Sigmoid colon (tissue), 4 donors: ENCODE measurements at regions not wholly inside any gene's neighbourhood (a gene's known extent, or its start where the extent isn't known, plus 50 kb on each side); places are given as distances from the start of the nearest gene placed in this dataset.

Source experiments
- EP300 ChIP-seq, 4 donors: sonication (generic); formaldehyde crosslinking; IDR thresholded peaks; one replicate each; pipeline ENCODE4 v1.6.1; 2017; ENCODE audit warnings: antibody characterized with exemption in 4 of 4
- POLR2A ChIP-seq, 2 donors: fragments of 450-650 bp; IDR thresholded peaks; one replicate each; pipeline ENCODE4 v1.6.1; 2016; ENCODE audit warnings: antibody characterized with exemption in 2 of 2, mild to moderate bottlenecking in 2 of 2, moderate library complexity in 2 of 2
- POLR2AphosphoS5 ChIP-seq, 4 donors: sonication (generic); formaldehyde crosslinking; IDR thresholded peaks; one replicate each; pipeline ENCODE4 v1.6.1; 2017; ENCODE audit warnings: antibody characterized with exemption in 4 of 4
- TF ChIP-seq, protein P1 (sequence below), 4 experiments: fragments of 450-650 bp in 3 of 4; fragments of 200-600 bp in 1 of 4; IDR thresholded peaks; one replicate each; pipeline ENCODE4 v1.5.1; 2016 to 2019; ENCODE audit warnings: antibody characterized with exemption in 4 of 4, mild to moderate bottlenecking in 3 of 4, moderate library complexity in 2 of 4

GRCh38 chr19:33902395-33902794, 105.7 kb downstream of the KCTD15 start:
- TF ChIP-seq, protein P1, sequence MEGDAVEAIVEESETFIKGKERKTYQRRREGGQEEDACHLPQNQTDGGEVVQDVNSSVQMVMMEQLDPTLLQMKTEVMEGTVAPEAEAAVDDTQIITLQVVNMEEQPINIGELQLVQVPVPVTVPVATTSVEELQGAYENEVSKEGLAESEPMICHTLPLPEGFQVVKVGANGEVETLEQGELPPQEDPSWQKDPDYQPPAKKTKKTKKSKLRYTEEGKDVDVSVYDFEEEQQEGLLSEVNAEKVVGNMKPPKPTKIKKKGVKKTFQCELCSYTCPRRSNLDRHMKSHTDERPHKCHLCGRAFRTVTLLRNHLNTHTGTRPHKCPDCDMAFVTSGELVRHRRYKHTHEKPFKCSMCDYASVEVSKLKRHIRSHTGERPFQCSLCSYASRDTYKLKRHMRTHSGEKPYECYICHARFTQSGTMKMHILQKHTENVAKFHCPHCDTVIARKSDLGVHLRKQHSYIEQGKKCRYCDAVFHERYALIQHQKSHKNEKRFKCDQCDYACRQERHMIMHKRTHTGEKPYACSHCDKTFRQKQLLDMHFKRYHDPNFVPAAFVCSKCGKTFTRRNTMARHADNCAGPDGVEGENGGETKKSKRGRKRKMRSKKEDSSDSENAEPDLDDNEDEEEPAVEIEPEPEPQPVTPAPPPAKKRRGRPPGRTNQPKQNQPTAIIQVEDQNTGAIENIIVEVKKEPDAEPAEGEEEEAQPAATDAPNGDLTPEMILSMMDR (IDR thresholded peaks at IDR 0.05): no peak
- no peak for TF ChIP-seq POLR2A (IDR thresholded peaks at IDR 0.05)
- no peak for TF ChIP-seq POLR2AphosphoS5 (IDR thresholded peaks at IDR 0.05)
- TF ChIP-seq EP300 (IDR thresholded peaks at IDR 0.05): no peak
